A673 (cell line): ENCODE measurements at regions not wholly inside any gene's neighbourhood (a gene's known extent, or its start where the extent isn't known, plus 50 kb on each side); places are given as distances from the start of the nearest gene placed in this dataset.

Experiments
- CTCF ChIP-seq: fragments of 300-800, 200-600 bp; sonication (generic); conservative IDR thresholded peaks from 2 replicates; pipeline ENCODE4 v1.5.1; 2017; ENCODE audit warnings: low read depth, mild to moderate bottlenecking, antibody characterized with exemption, low read length, moderate library complexity, mixed read lengths
- EZH2 ChIP-seq: fragments of 200-600 bp; sonication (generic); IDR thresholded peaks from 2 replicates; pipeline ENCODE4 v1.6.1; 2017; ENCODE audit warnings: borderline replicate concordance, low read depth, mild to moderate bottlenecking, mixed read lengths, antibody characterized with exemption, low read length; ENCODE audit not compliant: poor library complexity, severe bottlenecking

GRCh38 chr5:117675646-117676045 is 1101.0 kb upstream of the SEMA6A start:
- TF ChIP-seq CTCF (no peak), EZH2 (no peak)
